GM23338 (cell line): ENCODE measurements at regions not wholly inside any gene's neighbourhood (a gene's known extent, or its start where the extent isn't known, plus 50 kb on each side); places are given as distances from the start of the nearest gene placed in this dataset.

Experiments
- ATAC-seq: fragments of 200-7000 bp; cut with Tn5 transposase; 3 replicates; pipeline ENCODE4 v1.9.1; 2020
- DNase-seq: peaks from one replicate; pipeline ENCODE4 v3.0.0-alpha.2; 2015; ENCODE audit warnings: low spot score
- H2AFZ ChIP-seq: fragments of 200-600 bp; sonication (generic); 2 replicates; pipeline ENCODE4 v1.8.0; 2016; ENCODE audit warnings: antibody characterized with exemption, mild to moderate bottlenecking, moderate library complexity
- H3F3A ChIP-seq: fragments of 200-600 bp; sonication (generic); replicated peaks from 2 replicates; pipeline ENCODE4 v1.8.0; 2017; ENCODE audit warnings: antibody characterized with exemption, mixed run types, low read depth
- H3K27ac ChIP-seq: fragments of 200-600 bp; sonication (generic); 2 replicates; pipeline ENCODE4 v1.6.1; 2016; ENCODE audit warnings: low read depth
- H3K27me3 ChIP-seq: fragments of 200-600 bp; sonication (generic); 2 replicates; pipeline ENCODE4 v1.8.0; 2016; ENCODE audit warnings: mild to moderate bottlenecking, mixed run types, moderate library complexity; ENCODE audit not compliant: insufficient read depth
- H3K36me3 ChIP-seq: fragments of 200-600 bp; sonication (generic); 2 replicates; pipeline ENCODE4 v1.8.0; 2016; ENCODE audit warnings: mild to moderate bottlenecking; ENCODE audit not compliant: insufficient read depth
- H3K4me1 ChIP-seq: fragments of 200-600 bp; sonication (generic); 2 replicates; pipeline ENCODE4 v1.8.0; 2016; ENCODE audit warnings: mild to moderate bottlenecking, moderate library complexity; ENCODE audit not compliant: insufficient read depth
- H3K4me2 ChIP-seq: fragments of 200-600 bp; sonication (generic); 2 replicates; pipeline ENCODE4 v1.7.1; 2017; ENCODE audit warnings: mixed run types
- H3K4me3 ChIP-seq: fragments of 200-600 bp; sonication (generic); 2 replicates; pipeline ENCODE4 v1.6.1; 2016; ENCODE audit warnings: mixed run types
- H3K79me2 ChIP-seq: fragments of 200-600 bp; sonication (generic); replicated peaks from 2 replicates; pipeline ENCODE4 v1.8.0; 2017; ENCODE audit warnings: mild to moderate bottlenecking; ENCODE audit not compliant: insufficient read depth
- H3K9me2 ChIP-seq: fragments of 200-600 bp; sonication (generic); 2 replicates; pipeline ENCODE4 v1.8.0; 2017; ENCODE audit not compliant: insufficient read depth
- H4K20me1 ChIP-seq: fragments of 200-600 bp; sonication (generic); replicated peaks from 2 replicates; pipeline ENCODE4 v1.8.0; 2017; ENCODE audit warnings: mild to moderate bottlenecking; ENCODE audit not compliant: insufficient read depth
- H3K27ac Mint-ChIP-seq: 2 replicates; pipeline ENCODE4 v1.8.0; 2020; ENCODE audit warnings: inconsistent platforms, mild to moderate bottlenecking, moderate library complexity, mixed read lengths
- H3K27me3 Mint-ChIP-seq: 3 replicates; pipeline ENCODE4 v1.8.0; 2022; ENCODE audit warnings: low read depth, mild to moderate bottlenecking, moderate library complexity, mixed read lengths, inconsistent platforms; ENCODE audit not compliant: insufficient read depth, poor library complexity
- H3K36me3 Mint-ChIP-seq: 3 replicates; pipeline ENCODE4 v1.8.0; 2021; ENCODE audit warnings: low read depth, mild to moderate bottlenecking, inconsistent platforms, moderate library complexity, mixed read lengths
- H3K4me1 Mint-ChIP-seq: 3 replicates; pipeline ENCODE4 v1.8.0; 2020; ENCODE audit warnings: mild to moderate bottlenecking, inconsistent platforms, mixed read lengths
- H3K4me3 Mint-ChIP-seq: 3 replicates; pipeline ENCODE4 v1.8.0; 2021; ENCODE audit warnings: moderate library complexity, mild to moderate bottlenecking, inconsistent platforms, mixed read lengths
- H3K9me3 Mint-ChIP-seq: 3 replicates; pipeline ENCODE4 v1.8.0; 2020; ENCODE audit warnings: moderate library complexity, mild to moderate bottlenecking, inconsistent platforms, mixed read lengths
- CREB1 ChIP-seq: fragments of 250-450 bp; sonication (Bioruptor Pico); IDR thresholded peaks from 2 replicates; pipeline ENCODE4 v1.5.0; 2020; ENCODE audit warnings: low read depth, mild to moderate bottlenecking, moderate library complexity
- EZH2 ChIP-seq: fragments of 200-600 bp; sonication (generic); IDR thresholded peaks from one replicate; pipeline ENCODE4 v1.8.0; 2017; ENCODE audit warnings: antibody characterized with exemption, mild to moderate bottlenecking, low read depth; ENCODE audit not compliant: unreplicated experiment
- EZH2phosphoT487 ChIP-seq: fragments of 200-600 bp; sonication (generic); IDR thresholded peaks from one replicate; pipeline ENCODE4 v1.8.1; 2018; ENCODE audit warnings: antibody characterized with exemption; ENCODE audit not compliant: unreplicated experiment
- JUNB ChIP-seq: IDR thresholded peaks from one replicate; pipeline ENCODE4 v1.6.1; 2016; ENCODE audit warnings: antibody characterized with exemption; ENCODE audit not compliant: unreplicated experiment
- POLR2AphosphoS5 ChIP-seq: IDR thresholded peaks from 2 replicates; pipeline ENCODE4 v1.6.1; 2016; ENCODE audit warnings: antibody characterized with exemption, low read depth
- REST ChIP-seq: IDR thresholded peaks from one replicate; pipeline ENCODE4 v1.6.1; 2018; ENCODE audit warnings: antibody characterized with exemption; ENCODE audit not compliant: unreplicated experiment
- STAT1 ChIP-seq: IDR thresholded peaks from one replicate; pipeline ENCODE4 v1.6.1; 2016; ENCODE audit warnings: antibody characterized with exemption; ENCODE audit not compliant: unreplicated experiment
- ZNF331 ChIP-seq: fragments of 250-450 bp; sonication (Bioruptor Pico); IDR thresholded peaks from 2 replicates; pipeline ENCODE4 v1.5.0; 2020; ENCODE audit warnings: low read depth, mild to moderate bottlenecking, moderate library complexity
- TF ChIP-seq, protein P1 (sequence below): fragments of 250-450 bp; sonication (Bioruptor Pico); IDR thresholded peaks from 2 replicates; pipeline ENCODE4 v1.5.0; 2020; ENCODE audit warnings: mild to moderate bottlenecking, moderate library complexity
- TF ChIP-seq, protein P2 (sequence below), 2 experiments: fragments of 200-600 bp in 1 of 2; sonication (generic) in 1 of 2; conservative IDR thresholded peaks; 2 replicates each; pipeline versions ENCODE4 v1.5.1 to v1.6.1; 2016 to 2017; ENCODE audit warnings: antibody characterized with exemption in 2 of 2, low read depth in 2 of 2, mild to moderate bottlenecking in 2 of 2, moderate library complexity in 1 of 2
- TF ChIP-seq, protein P3 (sequence below): IDR thresholded peaks from 2 replicates; pipeline ENCODE4 v1.6.1; 2016; ENCODE audit warnings: antibody characterized with exemption

GRCh38 chr4:33064238-33064637, 2344.1 kb downstream of the PCDH7 start (continued):
- TF ChIP-seq, protein P1, sequence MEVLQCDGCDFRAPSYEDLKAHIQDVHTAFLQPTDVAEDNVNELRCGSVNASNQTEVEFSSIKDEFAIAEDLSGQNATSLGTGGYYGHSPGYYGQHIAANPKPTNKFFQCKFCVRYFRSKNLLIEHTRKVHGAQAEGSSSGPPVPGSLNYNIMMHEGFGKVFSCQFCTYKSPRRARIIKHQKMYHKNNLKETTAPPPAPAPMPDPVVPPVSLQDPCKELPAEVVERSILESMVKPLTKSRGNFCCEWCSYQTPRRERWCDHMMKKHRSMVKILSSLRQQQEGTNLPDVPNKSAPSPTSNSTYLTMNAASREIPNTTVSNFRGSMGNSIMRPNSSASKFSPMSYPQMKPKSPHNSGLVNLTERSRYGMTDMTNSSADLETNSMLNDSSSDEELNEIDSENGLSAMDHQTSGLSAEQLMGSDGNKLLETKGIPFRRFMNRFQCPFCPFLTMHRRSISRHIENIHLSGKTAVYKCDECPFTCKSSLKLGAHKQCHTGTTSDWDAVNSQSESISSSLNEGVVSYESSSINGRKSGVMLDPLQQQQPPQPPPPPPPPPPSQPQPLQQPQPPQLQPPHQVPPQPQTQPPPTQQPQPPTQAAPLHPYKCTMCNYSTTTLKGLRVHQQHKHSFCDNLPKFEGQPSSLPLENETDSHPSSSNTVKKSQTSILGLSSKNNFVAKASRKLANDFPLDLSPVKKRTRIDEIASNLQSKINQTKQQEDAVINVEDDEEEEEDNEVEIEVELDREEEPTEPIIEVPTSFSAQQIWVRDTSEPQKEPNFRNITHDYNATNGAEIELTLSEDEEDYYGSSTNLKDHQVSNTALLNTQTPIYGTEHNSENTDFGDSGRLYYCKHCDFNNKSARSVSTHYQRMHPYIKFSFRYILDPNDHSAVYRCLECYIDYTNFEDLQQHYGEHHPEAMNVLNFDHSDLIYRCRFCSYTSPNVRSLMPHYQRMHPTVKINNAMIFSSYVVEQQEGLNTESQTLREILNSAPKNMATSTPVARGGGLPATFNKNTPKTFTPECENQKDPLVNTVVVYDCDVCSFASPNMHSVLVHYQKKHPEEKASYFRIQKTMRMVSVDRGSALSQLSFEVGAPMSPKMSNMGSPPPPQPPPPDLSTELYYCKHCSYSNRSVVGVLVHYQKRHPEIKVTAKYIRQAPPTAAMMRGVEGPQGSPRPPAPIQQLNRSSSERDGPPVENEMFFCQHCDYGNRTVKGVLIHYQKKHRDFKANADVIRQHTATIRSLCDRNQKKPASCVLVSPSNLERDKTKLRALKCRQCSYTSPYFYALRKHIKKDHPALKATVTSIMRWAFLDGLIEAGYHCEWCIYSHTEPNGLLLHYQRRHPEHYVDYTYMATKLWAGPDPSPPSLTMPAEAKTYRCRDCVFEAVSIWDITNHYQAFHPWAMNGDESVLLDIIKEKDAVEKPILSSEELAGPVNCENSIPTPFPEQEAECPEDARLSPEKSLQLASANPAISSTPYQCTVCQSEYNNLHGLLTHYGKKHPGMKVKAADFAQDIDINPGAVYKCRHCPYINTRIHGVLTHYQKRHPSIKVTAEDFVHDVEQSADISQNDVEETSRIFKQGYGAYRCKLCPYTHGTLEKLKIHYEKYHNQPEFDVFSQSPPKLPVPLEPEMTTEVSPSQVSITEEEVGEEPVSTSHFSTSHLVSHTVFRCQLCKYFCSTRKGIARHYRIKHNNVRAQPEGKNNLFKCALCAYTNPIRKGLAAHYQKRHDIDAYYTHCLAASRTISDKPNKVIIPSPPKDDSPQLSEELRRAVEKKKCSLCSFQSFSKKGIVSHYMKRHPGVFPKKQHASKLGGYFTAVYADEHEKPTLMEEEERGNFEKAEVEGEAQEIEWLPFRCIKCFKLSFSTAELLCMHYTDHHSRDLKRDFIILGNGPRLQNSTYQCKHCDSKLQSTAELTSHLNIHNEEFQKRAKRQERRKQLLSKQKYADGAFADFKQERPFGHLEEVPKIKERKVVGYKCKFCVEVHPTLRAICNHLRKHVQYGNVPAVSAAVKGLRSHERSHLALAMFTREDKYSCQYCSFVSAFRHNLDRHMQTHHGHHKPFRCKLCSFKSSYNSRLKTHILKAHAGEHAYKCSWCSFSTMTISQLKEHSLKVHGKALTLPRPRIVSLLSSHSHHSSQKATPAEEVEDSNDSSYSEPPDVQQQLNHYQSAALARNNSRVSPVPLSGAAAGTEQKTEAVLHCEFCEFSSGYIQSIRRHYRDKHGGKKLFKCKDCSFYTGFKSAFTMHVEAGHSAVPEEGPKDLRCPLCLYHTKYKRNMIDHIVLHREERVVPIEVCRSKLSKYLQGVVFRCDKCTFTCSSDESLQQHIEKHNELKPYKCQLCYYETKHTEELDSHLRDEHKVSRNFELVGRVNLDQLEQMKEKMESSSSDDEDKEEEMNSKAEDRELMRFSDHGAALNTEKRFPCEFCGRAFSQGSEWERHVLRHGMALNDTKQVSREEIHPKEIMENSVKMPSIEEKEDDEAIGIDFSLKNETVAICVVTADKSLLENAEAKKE (CRISPR knock-in tag) = no peak
- TF ChIP-seq POLR2AphosphoS5 (no peak), CREB1 (CRISPR knock-in tag) (no peak), ZNF331 (CRISPR knock-in tag) (no peak), EZH2phosphoT487 (no peak)
- TF ChIP-seq, protein P2, sequence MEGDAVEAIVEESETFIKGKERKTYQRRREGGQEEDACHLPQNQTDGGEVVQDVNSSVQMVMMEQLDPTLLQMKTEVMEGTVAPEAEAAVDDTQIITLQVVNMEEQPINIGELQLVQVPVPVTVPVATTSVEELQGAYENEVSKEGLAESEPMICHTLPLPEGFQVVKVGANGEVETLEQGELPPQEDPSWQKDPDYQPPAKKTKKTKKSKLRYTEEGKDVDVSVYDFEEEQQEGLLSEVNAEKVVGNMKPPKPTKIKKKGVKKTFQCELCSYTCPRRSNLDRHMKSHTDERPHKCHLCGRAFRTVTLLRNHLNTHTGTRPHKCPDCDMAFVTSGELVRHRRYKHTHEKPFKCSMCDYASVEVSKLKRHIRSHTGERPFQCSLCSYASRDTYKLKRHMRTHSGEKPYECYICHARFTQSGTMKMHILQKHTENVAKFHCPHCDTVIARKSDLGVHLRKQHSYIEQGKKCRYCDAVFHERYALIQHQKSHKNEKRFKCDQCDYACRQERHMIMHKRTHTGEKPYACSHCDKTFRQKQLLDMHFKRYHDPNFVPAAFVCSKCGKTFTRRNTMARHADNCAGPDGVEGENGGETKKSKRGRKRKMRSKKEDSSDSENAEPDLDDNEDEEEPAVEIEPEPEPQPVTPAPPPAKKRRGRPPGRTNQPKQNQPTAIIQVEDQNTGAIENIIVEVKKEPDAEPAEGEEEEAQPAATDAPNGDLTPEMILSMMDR (conservative IDR thresholded peaks at IDR 0.05; ENCODE audit: low read depth in 2 of 2) = no peak

- H3K27ac Mint-ChIP-seq = no peak overlapping the region
- Histone ChIP-seq H3F3A (no peaks in the 10 kb centered on the region), H3K27me3 (no peaks in the 10 kb centered on the region), H4K20me1 (no peaks in the 10 kb centered on the region), H3K79me2 (no peaks in the 10 kb centered on the region), H3K9me2 (no peaks in the 10 kb centered on the region), H3K4me1 (no peaks in the 10 kb centered on the region), H3K4me2 (no peak overlapping the region), H3K27ac (no peak overlapping the region), H2AFZ (no peak overlapping the region), H3K4me3 (no peak overlapping the region), H3K36me3 (no peaks in the 10 kb centered on the region)
- TF ChIP-seq REST (no peak), POLR2AphosphoS5 (no peak), ZNF331 (CRISPR knock-in tag) (no peak), EZH2 (no peak), JUNB (no peak), STAT1 (no peak)
- TF ChIP-seq, protein P3, sequence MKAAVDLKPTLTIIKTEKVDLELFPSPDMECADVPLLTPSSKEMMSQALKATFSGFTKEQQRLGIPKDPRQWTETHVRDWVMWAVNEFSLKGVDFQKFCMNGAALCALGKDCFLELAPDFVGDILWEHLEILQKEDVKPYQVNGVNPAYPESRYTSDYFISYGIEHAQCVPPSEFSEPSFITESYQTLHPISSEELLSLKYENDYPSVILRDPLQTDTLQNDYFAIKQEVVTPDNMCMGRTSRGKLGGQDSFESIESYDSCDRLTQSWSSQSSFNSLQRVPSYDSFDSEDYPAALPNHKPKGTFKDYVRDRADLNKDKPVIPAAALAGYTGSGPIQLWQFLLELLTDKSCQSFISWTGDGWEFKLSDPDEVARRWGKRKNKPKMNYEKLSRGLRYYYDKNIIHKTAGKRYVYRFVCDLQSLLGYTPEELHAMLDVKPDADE = no peak
- H3K9me3 Mint-ChIP-seq = peaks cover 12% of the 10 kb centered on the region; the same call in 2 of the 3 replicates
- no peaks in the 10 kb centered on the region for H3K27me3 Mint-ChIP-seq
- no peaks in the 10 kb centered on the region for H3K4me1 Mint-ChIP-seq
- peaks cover 9% of the 10 kb centered on the region; the same call in 2 of the 3 replicates for H3K36me3 Mint-ChIP-seq
- no peak for DNase-seq
- H3K4me3 Mint-ChIP-seq = no peak overlapping the region
- no peak for ATAC-seq
Observed at GRCh38 chr4:33065749-33066148, 2345.6 kb downstream of the PCDH7 start.
